HCT116 (cell line): ENCODE measurements at regions not wholly inside any gene's neighbourhood (a gene's known extent, or its start where the extent isn't known, plus 50 kb on each side); places are given as distances from the start of the nearest gene placed in this dataset.

Source experiments
- CTCF ChIP-seq, 3 experiments: fragments of 200-600 bp in 1 of 3; sonication (generic) in 1 of 3; IDR thresholded peaks in 2 of 3; conservative IDR thresholded peaks in 1 of 3; 2 replicates each; pipeline ENCODE4 v1.5.1; 2012 to 2017; ENCODE audit warnings: low read depth in 2 of 3, low read length in 2 of 3, antibody characterized with exemption in 1 of 3, borderline replicate concordance in 1 of 3, control low read depth in 1 of 3, mild to moderate bottlenecking in 1 of 3, mixed read lengths in 1 of 3, mixed run types in 1 of 3, moderate library complexity in 1 of 3; ENCODE audit not compliant: insufficient read depth in 1 of 3
- POLR2AphosphoS5 ChIP-seq: IDR thresholded peaks from 2 replicates; pipeline ENCODE4 v1.6.1; 2011; ENCODE audit warnings: mild to moderate bottlenecking, low read depth, low read length, moderate library complexity

DNA sequence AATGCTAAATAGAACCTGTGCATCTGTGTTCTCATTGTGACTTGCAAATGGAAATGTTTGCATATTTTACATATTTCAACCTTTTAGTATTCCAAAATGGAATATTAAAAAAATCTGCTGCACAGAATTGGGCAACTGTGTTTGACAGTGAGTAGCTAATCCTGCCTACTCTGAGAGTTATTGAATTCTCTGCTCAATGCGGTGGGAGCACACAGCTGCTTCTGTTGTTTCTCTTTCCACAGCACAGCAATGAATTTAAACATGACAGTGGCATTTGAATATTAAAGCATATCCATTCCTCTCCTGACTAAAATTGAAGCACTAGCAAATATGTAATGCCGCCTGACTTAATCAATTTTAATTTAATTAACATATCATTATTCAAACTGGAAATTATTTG is 366.6 kb downstream of the GASK1B start:
- TF ChIP-seq POLR2AphosphoS5 (no peak), CTCF (IDR thresholded peaks at IDR 0.05 in 2 of 3, conservative IDR thresholded peaks at IDR 0.05 in 1 of 3; ENCODE audit: borderline replicate concordance in 1 of 3, insufficient read depth in 1 of 3, low read depth in 2 of 3, low read length in 2 of 3) (no peak)
